ENCODE measurements at regions not wholly inside any gene's neighbourhood (a gene's known extent, or its start where the extent isn't known, plus 50 kb on each side); places are given as distances from the start of the nearest gene placed in this dataset.
"Not testable (repeated sequence)": the region's sequence is repeated elsewhere in the genome, so short reads cannot be mapped to it uniquely, and the experiment has no call there.

- DNase-seq, result peak; percentile 27
Observed at GRCh38 chr18:998936-999335, 94.3 kb downstream of the ADCYAP1 start.

- DNase-seq, result peak; percentile 57
Observed at GRCh38 chr18:1002653-1003178, 98.0 kb downstream of the ADCYAP1 start.

DNA sequence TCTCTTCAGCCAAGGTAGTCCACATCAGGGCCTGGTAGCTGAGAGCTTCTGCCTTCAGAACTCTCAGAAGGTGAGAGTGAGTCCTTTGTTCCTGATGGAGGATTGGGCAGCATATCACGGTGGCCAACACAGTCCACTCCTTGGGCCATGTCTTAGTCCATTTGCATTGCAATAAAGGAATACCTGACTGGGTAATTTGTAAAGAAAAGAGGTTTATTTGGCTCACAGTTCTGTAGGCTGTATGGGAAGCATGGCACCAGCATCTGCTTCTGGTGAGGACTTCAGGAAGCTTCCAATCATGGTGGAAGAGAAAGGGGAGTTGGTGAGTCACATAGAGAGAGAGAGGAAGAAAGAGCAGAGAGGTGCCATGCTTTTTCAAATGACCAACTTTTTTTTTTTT is 98.8 kb downstream of the ADCYAP1 start:
- DNase-seq, result no peak

DNA sequence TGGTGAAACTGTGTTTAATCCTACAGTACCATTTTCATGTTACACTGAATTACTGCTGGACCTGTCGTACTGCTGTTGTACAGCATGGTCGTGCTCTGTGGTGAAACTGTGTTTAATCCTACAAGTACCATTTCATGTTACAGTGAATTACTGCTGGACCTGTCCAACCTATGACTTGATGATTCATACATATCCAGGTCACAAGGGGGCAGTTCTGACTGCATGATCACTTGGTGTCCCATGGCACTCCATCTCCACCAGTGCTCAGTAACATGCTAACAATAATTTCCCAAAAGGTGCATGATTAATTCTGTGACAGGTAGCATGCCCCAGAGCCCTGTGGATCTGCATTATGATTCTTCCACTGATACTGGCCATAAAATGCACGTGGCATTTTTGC is 101.6 kb downstream of the ADCYAP1 start:
- no peak for DNase-seq

DNA sequence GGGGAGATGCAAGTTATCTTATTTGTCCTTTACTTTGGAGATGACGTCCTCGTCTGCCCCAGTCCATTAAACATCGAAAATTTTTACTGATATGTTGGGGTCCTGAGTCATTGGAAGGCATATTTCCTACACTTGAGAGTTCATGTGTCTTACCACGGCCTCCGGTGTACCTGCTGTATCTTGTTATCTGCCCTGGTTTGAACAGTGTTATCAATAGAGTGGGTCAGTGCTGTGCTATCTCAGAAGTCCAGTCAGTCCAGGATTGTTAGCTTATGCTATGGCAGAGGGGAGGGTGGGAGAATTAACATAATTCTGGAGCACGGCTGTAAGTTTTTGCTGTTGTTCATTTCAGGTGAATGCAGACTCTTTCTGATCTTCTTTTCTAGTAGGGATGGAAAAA is 102.3 kb downstream of the ADCYAP1 start:
- no peak for DNase-seq

DNA sequence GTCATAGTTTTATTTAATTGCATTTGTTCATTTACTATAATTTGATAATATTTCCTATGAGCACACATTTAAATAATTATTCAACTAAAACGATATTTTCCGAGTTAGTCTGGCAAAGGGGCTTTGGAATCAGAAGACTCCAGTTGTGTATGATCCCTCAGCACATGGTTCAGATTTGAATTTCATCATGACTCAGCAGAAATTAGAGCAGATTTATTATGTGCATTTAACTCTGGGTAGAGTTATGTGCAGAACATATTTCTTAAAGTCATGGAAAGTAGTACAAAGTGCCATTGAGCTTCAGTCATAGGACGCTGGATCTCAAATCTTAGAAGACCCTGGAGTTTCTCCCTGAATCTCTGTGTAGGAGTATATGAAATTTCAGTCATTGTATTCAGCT is 106.7 kb downstream of the ADCYAP1 start:
- peak; percentile 59 for DNase-seq

DNA sequence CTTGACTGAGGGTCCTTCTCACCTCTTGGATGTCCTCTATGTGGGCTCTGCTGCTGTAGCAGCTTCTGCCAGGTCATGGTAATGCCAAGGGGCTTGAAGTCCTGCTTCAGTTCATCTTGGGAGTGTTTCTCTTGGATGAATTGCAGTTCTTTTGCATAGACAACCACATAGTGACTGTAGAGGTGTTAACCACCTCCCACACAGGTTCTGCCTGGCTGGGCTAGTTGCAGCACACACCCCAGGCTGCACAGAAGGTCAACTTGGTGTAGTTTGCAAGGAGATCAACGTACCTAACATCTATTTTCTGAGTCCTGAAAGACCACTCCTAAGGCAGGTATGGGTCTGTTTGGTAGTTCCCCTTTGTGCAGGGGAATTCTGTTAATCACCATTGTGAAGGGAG is 108.1 kb downstream of the ADCYAP1 start:
- no peak for DNase-seq

GRCh38 chr18:1013951-1014350 is 109.3 kb downstream of the ADCYAP1 start:
- DNase-seq, result no peak

DNA sequence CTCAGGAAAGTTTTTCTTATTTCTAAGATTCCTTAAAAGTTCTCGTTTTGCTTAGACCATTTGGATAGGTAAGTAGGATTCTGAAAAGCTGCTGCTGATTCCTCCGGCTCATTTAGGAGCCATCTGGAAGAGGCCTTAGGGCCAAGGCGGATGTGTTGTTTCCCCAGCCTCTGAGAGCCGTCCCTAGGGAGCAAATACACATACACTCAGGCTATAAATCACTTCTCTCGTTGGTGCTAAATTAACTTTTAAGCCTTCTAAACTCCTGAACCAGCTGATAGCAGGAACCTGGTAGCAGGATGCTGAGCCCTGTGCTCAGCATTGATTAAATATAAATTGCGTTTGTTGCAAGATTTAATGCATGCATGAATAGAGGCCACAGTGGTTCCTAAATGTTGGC is 109.8 kb downstream of the ADCYAP1 start:
- DNase-seq, result peak; percentile 59

- peak; percentile 85 for DNase-seq
Observed at GRCh38 chr18:1014951-1015624, 110.4 kb downstream of the ADCYAP1 start.

DNA sequence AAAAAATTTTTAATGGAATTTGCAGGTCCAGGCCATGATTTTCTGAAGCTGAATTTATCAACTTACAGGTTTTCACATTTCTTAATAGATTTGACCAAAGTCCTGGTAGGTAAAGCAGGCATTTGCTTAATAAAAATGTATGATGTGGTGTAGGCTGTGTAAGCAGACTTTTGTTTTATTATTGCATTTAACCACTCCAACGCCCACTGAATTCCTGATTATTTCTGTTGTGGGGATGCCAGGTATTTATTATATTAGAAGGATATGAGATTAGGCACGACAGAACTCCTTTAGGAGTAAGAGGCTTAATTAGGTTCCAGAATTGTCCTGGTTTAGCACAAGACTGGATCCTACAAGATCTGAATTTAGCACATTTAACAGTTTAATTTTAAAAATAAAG is 111.1 kb downstream of the ADCYAP1 start:
- no peak for DNase-seq

DNA sequence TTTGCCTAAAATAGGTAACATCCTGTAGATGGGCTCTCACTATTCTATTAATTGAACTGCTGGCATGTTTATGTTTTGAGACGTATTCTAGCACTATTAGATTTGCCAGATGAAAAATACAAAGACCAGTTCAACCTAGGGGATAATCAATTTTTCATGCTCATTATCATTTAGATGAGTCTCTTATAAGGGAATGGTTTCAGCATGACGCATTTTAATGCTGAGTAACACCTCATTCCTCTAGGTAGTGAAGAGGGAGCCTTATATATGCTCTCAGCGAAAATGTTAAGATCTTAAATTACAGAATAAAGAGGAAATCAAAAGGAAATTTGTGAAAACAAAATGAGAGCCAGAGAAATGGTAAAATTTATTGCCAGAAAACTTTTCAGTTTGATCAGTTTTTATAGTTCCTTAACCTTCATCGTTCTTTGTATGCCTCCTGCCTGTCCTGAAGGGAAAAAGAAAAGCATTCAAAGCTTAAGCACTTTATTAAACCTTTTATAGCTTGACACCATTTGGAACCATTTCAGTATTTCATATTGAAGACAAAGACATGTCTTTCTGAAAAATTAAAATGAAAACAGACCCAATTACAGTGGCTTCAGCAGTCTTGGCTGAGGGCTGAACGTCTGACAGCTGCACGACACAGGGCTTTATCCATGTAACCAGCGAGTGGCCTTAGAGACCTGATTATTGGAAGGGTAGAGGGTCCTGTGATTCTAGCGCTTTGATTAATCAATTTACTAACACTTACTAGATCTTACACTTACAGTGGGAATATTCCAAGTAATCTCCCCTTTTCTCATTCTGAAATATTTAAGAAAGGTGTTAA is 112.8 kb downstream of the ADCYAP1 start:
- peak; percentile 58 for DNase-seq

GRCh38 chr18:1018181-1018681 is 113.6 kb downstream of the ADCYAP1 start:
- DNase-seq, result peak; percentile 90

- DNase-seq, result no peak
Observed at GRCh38 chr18:1019191-1019590, 114.5 kb downstream of the ADCYAP1 start.

- DNase-seq, result peak; percentile 43
Observed at GRCh38 chr18:1020731-1021344, 116.2 kb downstream of the ADCYAP1 start.

DNA sequence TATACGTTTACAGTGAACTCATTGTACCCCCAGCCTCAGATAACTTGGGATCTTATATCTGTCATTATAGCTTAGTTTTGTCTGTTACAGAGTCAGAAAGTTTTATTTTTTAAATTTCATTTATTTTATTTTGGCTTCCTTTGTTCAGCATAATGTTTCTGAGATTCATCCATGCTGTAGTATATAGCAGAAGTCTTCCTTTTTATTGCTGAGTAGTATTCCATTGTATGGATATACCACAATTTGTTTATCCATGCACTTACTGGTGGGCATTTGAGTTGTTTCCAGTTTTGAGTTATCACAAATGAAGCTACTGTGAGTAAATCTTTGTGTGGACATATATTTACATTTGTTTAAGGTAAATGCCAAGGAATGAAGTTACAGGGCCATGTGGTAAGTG is 122.3 kb downstream of the ADCYAP1 start:
- no peak for DNase-seq

GRCh38 chr18:1033092-1033491 is 128.4 kb downstream of the ADCYAP1 start:
- not testable (repeated sequence) for DNase-seq

GRCh38 chr18:1034971-1035370 is 130.3 kb downstream of the ADCYAP1 start:
- DNase-seq, result no peak

DNA sequence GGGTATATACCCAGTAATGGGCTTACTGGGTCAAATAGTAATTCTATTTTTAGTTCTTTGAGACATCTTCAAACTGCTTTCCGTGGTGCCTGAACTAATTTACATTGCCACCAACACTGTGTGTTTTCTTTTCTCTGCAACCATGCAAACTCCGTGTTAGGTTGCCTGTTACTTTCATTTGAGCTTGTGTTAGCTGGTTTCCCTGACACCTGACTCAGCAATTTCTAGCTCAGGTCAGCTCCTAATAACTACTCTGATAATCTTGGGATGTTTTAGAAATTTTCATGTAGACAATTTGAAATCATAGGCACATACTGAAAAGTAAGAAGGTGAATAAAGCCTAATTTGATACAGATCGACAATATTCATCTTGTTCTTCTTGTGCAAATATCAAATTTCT is 132.3 kb downstream of the ADCYAP1 start:
- DNase-seq, result no peak

GRCh38 chr18:1037776-1038175 is 133.1 kb downstream of the ADCYAP1 start:
- no peak for DNase-seq

DNA sequence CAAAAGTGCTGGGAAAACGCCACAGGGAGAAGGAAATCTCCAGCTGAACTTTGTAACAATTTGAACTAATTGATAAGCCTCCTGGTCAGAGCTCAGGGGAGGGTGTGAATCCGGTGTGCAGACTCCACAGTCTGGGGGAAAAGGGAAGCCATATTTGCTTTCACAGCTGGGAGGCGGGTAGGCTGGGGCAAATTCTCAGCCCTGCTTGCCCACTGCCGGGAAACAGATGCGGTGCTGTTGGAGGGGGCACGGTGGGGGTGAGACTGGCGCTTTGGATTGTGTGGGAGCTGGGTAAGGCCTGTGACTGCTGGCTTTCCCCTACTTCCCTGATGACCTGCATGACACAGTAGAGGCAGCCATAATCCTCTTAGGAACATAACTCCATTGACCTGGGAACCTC is 134.8 kb downstream of the ADCYAP1 start:
- DNase-seq, result no peak

GRCh38 chr18:1043039-1043438 is 138.4 kb downstream of the ADCYAP1 start:
- not testable (repeated sequence) for DNase-seq

GRCh38 chr18:1045658-1046057 is 141.0 kb downstream of the ADCYAP1 start:
- no peak for DNase-seq

DNA sequence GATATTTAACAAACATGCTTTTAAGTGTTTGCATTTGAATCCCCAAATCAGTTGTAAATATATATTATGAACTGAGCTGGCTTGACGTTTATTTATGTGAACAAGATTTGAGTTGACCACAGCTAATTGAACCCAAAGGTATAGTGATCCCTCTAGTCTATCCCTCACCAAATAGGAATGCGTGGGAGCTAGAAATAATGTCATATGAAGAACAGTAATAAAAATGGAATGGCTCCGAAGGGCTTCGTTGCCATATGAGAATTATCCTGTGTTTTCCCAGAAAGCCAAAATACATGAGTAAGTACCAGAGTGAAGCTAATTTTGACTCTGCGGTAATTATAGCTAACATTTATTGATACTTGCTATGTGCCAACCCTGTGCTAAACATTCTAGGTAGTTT is 142.7 kb downstream of the ADCYAP1 start:
- DNase-seq, result peak; percentile 68

Measured in fibroblast of skin of right biceps (primary cell).